ENCODE measurements at regions not wholly inside any gene's neighbourhood (a gene's known extent, or its start where the extent isn't known, plus 50 kb on each side); places are given as distances from the start of the nearest gene placed in this dataset.
A peak's percentile ranks its signal among the peaks of the same experiment; 100 is the strongest.
"Not testable (repeated sequence)": the region's sequence is repeated elsewhere in the genome, so short reads cannot be mapped to it uniquely, and the experiment has no call there.

DNA sequence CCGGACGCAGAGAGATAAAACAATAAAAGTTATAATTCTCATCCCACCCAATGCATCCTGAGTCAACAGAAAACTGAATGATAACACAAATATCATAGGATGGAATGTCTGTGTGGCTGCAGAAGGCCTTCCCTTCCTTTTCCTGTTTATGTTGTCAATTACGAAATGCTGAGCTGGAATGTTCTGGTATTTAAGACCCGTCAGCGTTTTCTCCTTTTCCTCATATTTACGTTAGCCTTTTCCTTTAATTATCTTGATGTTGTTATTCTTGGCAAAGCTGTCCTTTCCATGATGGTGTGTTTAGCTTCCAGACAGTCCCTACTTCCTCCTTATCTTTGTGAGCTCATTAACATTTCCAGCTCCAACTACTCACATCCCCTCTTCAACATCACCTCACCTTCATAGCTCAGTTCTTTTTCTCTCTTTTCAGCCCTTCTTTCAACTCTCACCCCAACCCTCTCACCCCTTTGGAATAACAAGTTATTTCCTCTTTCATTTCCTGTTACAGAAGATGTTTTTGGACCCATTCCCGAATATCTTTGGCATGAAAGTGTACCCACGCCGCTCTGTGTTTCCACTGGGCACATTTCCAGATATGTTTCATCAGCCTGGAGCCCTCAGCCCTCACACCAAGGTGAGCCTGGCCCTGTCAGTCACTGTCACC, 221.6 kb downstream of the NR2F1-AS1 start:
- DNase-seq = no peak

DNA sequence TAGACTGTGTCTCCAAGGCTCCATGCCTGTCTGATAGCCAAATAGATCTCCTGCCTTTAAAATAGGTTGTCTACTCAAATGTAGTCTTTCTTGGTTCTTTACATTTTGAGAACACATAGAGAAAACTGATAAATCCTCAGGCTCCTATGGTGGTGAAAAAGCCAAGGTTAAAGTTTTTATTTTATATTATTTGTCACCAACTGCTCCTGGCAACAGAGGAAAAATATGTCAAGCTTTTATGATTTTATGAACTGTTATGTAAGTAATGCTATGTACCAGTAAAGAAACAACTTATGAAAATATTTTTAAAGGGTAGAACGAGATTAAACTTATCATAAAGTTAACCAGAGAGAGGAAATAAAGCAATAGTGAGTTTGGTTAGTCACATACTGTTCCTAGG, 222.8 kb downstream of the NR2F1-AS1 start:
- no peak for DNase-seq

DNA sequence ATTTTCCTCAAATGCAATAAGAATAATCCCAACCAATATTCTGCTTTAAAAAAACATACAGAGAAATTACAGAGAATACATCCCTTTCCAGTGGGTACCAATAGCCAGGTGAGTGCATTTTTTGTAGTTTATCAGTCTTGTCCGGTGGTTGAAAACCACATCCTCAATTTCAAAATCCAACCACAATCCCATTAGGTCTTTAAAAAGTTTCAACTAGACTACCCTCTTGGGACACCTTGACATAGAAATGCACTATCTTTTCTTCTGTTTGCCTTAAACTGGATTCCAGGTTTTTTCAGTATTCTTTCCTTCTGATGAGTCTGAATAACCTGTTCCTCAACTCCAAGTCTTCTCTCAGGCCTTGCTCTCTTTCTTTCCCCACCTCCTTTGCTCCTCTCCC, 223.3 kb downstream of the NR2F1-AS1 start:
- DNase-seq = no peak

DNA sequence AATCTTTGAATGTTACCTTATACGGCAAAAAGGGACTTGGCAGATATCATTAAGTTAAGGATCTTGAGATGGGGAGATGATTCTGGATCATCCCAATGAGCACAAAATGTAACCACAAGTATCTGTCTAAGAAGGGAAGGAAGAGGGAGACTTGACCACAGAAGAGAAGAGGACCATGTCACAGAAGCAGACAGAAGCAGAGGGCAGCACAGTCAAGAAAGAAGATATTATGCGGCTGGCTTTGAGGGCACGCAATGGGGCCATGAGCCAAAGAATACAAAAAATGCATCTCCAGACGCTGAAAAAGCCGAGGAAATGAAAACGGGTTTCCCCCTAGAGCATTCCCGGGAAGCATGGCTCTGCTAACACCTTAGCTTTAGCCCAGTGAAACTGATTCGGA, 225.3 kb downstream of the NR2F1-AS1 start:
- no peak for DNase-seq

DNA sequence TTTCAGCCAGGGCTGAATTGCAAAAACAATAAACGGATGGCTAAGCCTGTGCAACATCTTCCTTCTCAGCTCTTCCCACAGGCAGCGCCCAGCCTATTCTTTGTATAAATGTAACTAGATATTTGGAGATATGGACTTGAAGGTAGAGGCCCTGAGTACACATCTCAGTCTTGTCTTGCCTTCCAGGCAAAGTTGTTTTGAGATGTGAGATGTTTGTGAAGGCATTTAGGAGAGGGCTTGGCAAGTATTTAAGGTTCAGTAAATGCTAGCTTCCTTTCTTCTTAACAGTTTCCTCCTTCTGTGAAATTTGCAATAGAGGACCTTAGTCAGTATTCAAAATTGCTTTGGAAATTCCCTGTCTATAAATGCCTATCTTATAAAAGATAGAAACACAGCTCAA, 228.8 kb downstream of the NR2F1-AS1 start:
- no peak for DNase-seq

DNA sequence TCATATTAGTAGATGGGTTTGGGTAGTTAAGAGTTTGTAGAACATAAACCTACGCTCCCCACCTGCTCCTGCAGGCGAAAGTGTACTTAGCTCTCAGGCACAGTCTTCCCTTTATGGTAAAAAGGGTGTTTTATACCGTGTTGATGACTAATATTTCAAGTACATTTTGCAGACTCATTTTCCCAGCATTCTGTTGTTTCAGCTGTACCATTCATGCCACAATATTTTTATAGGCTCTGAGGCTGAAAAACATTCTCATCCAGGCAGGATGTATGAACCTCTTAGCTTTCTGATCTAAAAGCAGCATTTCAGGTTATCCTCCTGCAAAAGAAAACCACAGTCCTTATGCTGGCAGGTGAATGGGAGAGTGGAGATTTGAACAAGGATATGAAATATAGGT, 231.4 kb downstream of the NR2F1-AS1 start:
- peak; percentile 90 for DNase-seq

DNA sequence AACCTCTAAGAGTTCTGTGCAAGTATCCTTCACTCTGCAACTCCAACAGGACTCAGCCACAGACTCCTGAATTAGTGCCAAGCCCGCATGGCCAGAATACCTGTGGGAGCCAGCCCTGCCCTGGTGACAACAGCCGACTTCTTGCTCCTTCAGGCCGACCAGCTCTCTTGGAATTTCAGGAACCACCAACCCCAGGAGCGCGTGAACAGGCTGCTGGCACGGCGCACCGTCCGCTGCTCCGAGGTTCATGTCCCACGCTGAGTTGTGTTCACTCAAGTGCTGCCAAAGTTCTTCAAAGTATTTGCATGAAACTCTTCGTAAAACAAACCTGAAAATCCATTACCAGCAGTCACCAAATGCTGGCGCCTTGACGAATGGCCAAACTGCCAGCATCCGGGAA, 232.8 kb downstream of the NR2F1-AS1 start:
- no peak for DNase-seq

DNA sequence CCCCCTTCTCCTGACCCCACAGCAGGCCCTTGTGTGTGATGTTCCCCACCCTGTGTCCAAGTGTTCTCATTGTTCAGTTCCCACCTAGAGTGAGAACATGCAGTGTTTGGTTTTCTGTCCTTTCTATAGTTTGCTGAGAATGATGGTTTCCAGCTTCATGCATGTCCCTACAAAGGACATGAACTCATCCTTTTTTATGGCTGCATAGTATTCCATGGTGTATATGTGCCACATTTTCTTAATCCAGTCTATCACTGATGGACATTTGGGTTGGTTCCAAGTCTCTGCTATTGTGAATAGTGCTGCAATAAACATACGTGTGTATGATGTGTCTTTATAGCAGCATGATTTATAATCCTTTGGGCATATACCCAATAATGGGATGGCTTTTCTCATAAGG, 234.2 kb downstream of the NR2F1-AS1 start:
- DNase-seq = not testable (repeated sequence)

DNA sequence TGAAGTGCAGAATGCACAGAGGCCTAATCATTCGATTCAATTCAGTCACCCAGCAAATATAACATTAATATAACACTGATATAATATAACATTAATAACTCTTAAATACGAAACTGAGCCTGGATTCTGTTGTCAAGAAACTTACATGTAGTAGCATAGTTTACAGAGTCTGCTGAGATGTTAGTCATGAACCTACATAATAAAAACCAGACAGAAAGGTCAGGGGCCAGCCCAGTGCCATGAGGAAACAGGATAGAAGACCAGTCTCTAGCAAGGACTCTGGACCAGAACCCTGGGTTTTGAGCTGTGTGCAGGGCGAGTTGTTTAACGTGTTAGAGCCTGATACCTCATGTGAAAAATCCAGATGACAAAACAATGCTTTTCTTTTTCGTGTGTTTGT, 234.7 kb downstream of the NR2F1-AS1 start:
- no peak for DNase-seq

DNA sequence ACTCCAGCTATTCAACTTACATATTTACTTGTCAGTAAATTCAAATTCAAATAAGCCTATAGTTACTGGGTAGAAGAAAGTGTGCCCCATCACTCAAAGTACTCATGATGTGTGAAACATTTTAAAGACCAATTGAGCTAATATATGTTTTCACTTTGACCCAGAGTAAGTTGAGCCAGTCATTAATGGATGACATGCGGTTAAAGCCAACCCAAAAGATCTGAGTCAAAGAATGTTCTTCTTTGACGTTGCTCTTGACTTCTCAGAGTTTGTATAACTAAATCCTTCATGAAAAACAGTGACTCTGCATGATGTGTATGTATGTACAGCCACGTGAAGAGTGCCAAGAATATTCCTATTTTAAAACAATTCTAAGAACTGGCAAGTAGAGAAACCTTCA, 237.4 kb downstream of the NR2F1-AS1 start:
- no peak for DNase-seq

DNA sequence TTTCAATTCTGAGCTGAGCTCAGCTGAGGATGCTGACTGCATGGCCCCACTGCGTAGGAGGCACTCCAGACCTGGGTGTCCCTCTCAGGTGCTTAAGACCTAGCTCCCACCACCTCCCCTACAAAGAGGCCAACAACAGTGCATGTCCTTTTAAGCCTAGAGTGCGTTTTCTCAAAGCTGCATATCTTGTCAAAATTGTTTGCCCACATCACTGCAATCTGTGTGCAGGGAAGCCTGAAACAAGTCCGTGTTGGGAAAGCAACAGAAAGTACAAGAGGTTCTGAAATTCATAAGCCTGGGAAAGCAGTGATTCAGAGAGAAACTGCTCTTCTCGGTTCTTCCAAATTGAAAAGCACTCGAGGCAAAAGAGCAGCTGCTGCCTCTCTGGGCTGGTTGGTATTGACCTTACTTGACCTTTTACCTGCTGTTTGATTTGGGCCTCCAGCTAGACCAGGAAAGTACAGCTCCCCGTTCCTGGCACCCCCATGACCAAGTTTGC, 238.4 kb downstream of the NR2F1-AS1 start:
- peak; percentile 54 for DNase-seq

DNA sequence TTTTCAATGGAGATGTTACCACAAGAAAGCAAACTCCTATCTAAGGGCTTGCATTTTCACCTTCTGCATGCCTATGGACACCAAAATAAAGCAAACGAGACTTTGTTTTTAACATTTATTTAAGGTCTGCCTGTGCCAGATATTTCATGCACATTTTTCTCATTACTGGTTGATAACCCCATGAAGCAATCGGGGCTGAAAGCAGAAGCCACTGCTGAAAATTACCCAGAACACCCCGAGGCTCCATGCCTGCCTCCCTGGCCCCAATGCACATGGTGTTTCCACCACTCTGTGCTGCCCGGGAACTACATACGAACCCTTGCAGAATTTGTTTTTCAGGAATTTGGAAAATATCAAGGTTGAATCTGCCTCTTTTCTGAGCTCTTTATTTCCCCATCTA, 240.1 kb downstream of the NR2F1-AS1 start:
- DNase-seq = no peak

DNA sequence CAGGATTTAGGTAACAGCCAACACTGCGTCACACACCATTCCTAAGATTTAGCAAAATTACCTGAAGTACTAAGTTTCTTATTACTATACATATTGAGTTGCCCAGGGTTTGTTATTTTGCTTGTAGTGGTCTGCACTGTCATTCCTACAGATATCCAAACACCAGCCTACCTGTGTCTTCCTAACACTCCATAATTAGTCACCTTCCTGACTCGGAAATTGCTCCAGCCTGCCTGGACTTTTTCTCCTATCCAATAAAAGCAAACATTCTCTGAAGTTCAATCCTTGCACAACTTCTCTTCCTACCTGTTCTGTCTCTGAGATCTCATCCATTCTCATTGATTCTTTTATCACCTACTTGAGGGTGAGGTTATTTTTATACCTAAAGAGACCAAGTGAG, 243.9 kb downstream of the NR2F1-AS1 start:
- no peak for DNase-seq

DNA sequence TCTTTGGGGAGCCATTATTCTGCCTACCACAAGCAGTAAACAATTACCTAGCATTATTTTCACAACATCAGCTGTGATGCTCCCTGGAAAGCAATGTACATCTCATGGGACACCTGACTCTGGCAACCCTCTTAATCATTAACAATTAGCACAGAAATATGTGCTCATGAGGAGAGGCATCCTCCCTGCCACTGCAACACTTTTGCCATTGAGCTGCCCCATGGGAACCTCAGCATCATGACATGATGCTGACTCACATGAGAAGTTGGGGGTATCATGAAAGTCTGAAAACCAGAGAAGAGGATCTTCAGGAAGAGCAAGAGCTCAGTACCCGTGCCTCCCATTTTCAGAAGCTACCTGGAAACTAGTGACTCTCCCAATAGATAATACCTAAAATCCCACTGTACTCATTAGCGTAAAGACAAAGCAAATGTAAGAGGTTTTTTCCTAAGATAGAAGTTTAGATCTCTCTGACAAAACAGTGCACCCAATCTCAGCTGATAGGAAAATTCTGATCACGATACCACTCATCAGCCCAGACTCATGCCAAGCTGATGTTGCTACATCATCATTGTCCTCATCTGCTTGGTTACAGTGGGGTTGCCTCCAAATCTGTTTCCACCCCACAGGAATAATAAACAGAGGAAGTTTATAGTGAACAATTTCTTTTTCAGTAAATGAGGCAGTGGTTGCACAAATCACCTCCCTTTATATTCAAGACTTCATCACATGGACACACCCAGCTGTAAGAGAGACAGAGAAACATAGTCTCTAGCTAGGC, 244.5 kb downstream of the NR2F1-AS1 start:
- no peak for DNase-seq

DNA sequence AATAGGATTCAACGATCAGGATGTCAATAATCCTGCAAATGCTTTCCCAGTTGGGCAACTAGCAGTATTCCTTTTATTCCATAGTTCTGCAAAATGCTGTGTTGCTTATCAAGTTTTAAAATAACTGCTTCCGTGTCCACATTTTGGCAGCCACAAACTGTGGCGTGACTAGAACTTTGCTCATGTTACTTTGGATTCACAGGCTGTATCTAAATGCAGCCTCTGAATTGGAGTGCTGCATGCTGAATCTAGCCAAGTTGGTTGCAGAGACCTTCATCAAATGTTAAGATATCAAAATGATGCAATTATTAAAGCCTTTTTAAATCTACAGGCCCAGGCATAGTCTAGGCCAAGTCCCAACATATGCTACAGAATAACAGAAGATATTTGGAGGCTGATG, 249.2 kb downstream of the NR2F1-AS1 start:
- peak; percentile 37 for DNase-seq

DNA sequence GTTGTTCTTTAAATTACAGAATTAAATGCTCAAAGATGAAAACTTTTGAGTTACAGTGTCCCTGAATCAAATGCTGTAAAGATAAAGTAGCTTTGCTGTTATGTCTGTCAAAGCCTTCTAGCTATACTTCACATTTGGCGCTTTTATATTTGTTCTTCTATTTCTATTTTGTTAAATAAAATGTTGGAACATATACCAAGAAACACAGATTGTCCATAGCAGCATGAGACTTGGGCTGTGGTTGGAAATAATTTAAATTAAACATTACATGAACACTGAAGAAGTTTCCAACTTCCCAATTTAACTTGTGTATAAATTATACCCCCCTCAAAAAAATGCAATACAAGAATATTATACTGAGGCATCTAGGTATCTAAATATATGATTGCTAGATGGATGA, 249.8 kb downstream of the NR2F1-AS1 start:
- no peak for DNase-seq

DNA sequence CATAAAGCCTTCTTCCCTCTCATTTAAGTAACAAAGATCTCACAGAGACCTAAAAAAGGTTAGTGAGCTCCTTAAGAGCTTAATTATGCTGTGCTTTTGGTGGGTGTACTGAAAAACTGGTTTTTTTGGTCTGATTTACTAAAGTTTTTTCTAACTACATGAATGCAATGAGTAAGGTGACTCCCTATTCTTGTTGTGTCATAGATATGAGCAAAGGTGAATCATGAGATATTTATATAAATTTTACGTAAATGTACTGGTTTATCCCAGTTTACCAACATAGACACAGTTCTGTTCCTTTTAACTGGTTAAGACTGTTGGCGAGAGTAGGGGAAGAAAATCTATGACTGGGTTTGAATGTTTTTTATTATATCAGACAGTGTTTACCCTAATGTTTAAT, 250.5 kb downstream of the NR2F1-AS1 start:
- no peak for DNase-seq

DNA sequence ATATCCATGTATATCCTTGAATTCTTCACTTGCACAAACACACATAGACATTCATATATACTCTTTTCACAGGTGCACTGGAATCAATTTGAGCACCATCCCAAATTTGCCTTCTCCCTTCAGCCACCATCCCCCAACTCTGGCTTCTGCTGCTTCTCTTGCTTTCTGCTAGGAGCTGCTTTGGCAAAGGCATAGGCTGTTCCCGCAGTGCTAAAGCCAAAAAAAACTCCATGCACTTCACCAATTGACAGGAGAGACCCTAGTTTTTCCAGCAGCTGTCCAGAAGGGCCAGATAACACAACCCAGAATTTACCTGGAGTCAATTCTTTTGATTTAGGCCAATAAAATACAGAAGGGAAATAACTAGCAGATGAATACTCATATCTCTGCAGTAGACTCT, 251.3 kb downstream of the NR2F1-AS1 start:
- DNase-seq = peak; percentile 16

DNA sequence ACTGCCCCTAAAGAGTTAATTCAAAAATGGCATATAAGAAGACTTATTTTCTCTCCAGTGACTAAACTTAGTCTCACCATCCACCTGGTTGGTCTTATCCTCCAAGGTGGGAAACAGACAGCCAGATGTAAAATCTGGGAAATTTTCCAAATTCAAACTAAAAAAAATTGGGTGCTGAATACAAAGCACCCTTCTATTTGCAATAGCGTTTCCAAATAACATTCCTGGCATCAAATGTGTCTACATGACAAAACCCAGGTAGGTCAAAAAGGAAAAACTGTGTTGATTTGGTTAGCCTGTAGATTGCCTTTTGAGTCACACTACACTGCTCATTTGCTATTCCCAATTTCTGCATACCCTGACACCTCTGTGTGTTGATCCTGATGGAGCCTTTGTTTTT, 252.2 kb downstream of the NR2F1-AS1 start:
- peak; percentile 76 for DNase-seq

DNA sequence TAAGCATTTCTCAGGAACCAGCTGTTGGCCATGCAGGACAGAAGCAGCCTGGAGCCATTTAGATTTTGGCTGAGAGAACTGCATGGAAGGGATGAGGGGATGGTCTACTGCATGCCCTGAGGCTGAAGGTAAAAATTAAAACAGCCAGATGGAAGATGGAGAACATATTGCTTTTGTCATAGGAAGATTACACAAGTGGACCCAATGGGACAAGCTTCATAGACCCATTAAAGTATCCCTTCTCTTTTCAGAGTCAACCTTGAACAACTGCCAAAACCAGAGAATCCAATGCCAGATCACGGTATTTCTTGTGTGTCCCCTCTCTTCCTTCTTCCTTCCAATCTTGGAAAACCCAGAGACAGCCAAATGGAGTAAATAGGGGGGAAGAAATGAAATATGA, 253.4 kb downstream of the NR2F1-AS1 start:
- DNase-seq = peak; percentile 72

DNA sequence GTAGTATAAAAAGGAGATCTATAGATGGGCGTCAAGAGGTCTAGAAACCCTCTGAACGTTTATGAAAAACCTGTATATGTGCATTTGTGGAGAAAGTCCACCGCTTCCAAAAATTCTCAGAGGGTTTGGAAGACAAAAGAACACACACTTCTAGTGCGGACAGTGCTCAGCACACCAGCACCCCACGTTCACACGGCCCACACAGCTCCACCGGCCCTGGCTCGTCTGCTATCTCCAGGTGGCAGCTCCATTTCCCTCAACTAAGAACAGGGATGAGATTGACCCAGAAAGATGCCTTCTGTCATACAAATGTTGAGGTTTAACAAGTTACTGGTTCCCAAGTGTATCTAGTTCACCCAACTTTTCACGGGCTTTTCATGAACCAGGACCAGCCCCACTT, 255.1 kb downstream of the NR2F1-AS1 start:
- DNase-seq = no peak

DNA sequence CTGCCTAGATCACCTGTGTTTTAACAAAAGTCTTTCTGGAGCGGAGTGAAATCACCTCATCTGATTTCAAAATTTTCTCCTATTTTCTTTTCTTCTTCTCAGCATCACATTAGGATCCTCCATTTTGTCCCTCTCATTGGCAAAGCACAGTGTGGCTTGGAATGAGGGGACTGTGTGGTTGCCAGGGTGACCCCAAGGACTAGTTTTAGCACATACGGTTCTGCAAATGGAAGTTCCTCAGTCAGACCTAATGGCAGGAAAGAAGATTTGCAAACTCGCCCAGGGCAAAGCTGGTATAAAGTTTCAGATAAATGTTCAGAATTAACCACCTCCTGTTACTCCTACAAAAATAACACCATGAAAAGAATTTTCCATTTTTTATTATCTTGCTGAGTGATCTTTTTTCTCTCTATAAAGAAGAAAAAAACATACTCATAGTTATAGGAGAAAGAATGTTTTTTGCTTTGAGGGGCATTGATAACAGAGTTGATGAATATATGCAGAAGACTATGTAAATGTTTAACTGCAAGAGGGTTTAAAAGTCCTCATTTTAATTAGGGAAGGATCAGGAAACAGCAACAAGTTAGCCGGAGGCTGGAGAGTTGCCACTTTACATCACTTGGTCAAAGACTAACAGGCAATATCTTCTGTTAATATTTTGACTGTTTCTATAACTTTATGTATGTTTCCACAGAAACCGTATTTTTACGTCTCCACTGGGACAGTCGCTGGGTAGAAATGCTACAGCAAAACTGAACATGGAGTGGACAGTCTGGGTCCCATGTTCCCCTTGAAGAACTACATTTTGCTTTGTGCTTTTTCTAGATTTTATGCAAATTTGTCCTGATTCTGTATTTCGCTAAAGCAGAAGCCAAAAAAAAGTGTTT, 257.8 kb downstream of the NR2F1-AS1 start:
- DNase-seq = no peak

DNA sequence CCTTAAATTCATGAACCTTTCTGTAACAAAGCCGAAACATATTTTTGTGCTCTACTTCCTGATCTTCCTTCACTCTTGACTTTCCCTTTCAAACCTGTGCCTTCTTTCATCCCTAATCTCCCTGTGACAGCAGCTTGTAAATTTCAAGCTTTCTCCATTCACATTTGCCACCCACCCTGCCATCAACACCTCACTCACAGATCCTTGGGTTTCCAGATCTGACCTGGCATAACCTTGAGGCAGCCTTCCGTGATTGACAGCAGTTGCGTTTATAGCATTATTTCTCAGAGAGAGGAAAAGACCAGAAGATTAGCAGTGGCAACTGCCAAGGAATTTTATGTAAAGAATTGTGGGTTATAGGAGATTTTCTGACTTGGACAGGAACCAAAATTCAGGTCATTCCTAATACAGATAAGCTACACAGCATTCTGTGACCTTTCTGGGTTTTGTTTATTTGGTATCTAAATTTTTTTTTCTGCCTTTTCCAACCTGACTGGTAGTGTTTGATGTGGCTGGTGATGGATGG, 260.0 kb downstream of the NR2F1-AS1 start:
- no peak for DNase-seq

Measured in NCI-H2171 treated with DMSO at 0.1 percent for 48 hours (cell line).